ENCODE measurements at regions not wholly inside any gene's neighbourhood (a gene's known extent, or its start where the extent isn't known, plus 50 kb on each side); places are given as distances from the start of the nearest gene placed in this dataset.

DNA sequence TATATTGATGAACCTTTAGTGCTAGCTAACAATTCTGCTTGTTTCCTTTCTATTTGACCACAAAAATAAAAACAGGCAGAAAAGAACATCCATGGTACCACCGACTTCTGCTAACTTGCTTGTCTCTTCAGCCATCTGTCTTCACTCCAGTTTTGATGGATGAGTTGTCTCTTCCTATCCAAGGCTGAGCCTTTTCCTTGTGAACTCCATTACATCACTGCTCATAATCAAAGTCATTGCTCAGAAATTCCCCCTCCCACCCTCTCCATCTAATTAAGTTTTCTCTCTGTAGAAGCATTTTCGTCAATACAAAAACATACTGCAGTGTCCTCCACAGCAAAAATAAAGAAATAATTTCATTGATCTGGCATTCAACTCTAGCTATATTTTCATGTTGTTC is 184.4 kb downstream of the SPCS3 start:
- TF ChIP-seq, protein P1, sequence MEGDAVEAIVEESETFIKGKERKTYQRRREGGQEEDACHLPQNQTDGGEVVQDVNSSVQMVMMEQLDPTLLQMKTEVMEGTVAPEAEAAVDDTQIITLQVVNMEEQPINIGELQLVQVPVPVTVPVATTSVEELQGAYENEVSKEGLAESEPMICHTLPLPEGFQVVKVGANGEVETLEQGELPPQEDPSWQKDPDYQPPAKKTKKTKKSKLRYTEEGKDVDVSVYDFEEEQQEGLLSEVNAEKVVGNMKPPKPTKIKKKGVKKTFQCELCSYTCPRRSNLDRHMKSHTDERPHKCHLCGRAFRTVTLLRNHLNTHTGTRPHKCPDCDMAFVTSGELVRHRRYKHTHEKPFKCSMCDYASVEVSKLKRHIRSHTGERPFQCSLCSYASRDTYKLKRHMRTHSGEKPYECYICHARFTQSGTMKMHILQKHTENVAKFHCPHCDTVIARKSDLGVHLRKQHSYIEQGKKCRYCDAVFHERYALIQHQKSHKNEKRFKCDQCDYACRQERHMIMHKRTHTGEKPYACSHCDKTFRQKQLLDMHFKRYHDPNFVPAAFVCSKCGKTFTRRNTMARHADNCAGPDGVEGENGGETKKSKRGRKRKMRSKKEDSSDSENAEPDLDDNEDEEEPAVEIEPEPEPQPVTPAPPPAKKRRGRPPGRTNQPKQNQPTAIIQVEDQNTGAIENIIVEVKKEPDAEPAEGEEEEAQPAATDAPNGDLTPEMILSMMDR (IDR thresholded peaks at IDR 0.05; ENCODE audit: borderline replicate concordance, extremely low read depth, low read length, poor library complexity, severe bottlenecking): no peak
- TF ChIP-seq EZH2 (IDR thresholded peaks at IDR 0.05; ENCODE audit: borderline replicate concordance, low read depth, low read length, severe bottlenecking): no peak
- no peak overlapping the region for H3K4me3 ChIP-seq (ENCODE audit: low read depth in 1 of 2, low read length in 2 of 2)
- H3K36me3 ChIP-seq (ENCODE audit: insufficient read depth, low read length): no peaks in the 10 kb centered on the region
- no peaks in the 10 kb centered on the region for H4K20me1 ChIP-seq (ENCODE audit: insufficient read depth, low read length)
- H3K4me1 ChIP-seq (ENCODE audit: insufficient read depth, low read length): no peaks in the 10 kb centered on the region
- H3K27ac ChIP-seq (ENCODE audit: low read length): no peak overlapping the region
- DNase-seq: no peak
- H3K27me3 ChIP-seq (ENCODE audit: insufficient read depth, low read length, poor library complexity): peaks cover 8% of the 10 kb centered on the region
- no peaks in the 10 kb centered on the region for H3K79me2 ChIP-seq (ENCODE audit: insufficient read depth, low read length)
- H3K9me3 ChIP-seq (ENCODE audit: insufficient read depth, low read length, severe bottlenecking): no peaks in the 10 kb centered on the region
- no peak overlapping the region for H3K9ac ChIP-seq (ENCODE audit: low read depth, low read length)
- no peak overlapping the region for H3K4me2 ChIP-seq (ENCODE audit: insufficient read depth, low read length)
- no peak overlapping the region for H2AFZ ChIP-seq (ENCODE audit: low read depth, low read length)
- ATAC-seq (ENCODE audit: insufficient read depth, low read depth): no peak

DNA sequence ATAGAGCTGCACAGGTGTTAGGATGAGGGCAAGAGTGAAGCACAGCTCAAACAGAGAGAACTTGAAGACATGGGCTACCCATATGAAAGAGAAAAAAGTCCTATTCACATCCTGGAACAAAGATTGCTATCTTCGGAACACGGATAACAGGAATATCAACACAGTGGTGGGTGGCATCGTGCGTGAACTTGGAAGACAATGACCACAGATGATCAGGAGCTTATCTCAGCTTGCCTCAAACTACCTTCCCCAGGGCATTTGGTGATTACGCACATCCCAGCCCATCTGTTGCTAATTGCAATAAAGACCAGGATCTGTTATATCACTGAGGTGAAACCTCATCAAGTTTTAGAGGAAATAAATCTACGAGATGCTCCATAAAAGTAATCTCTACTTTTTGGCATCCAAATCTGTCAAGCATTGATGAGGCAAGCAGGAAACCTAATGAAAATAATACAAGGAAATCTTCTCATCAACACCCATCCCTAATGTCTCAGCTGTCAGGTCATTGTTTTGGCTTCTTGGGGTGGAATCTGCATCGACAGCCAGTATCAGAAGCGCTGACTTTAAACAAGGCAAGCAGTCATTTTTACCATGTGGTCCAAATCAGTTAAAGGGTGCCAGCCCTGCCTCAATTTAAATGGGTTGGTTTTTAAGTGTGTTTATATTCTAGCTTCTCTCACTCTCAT is 188.2 kb downstream of the SPCS3 start:
- DNase-seq: no peak
- no peak for TF ChIP-seq EZH2 (IDR thresholded peaks at IDR 0.05; ENCODE audit: borderline replicate concordance, low read depth, low read length, severe bottlenecking)
- TF ChIP-seq, protein P1 (IDR thresholded peaks at IDR 0.05; ENCODE audit: borderline replicate concordance, extremely low read depth, low read length, poor library complexity, severe bottlenecking): no peak
- H3K9ac ChIP-seq (ENCODE audit: low read depth, low read length): no peak overlapping the region
- no peak overlapping the region for H2AFZ ChIP-seq (ENCODE audit: low read depth, low read length)
- H3K4me3 ChIP-seq (ENCODE audit: low read depth in 1 of 2, low read length in 2 of 2): no peak overlapping the region
- no peaks in the 10 kb centered on the region for H3K4me1 ChIP-seq (ENCODE audit: insufficient read depth, low read length)
- no peaks in the 10 kb centered on the region for H3K79me2 ChIP-seq (ENCODE audit: insufficient read depth, low read length)
- no peaks in the 10 kb centered on the region for H4K20me1 ChIP-seq (ENCODE audit: insufficient read depth, low read length)
- no peak for ATAC-seq (ENCODE audit: insufficient read depth, low read depth)
- H3K4me2 ChIP-seq (ENCODE audit: insufficient read depth, low read length): no peak overlapping the region
- peaks cover 8% of the 10 kb centered on the region for H3K27me3 ChIP-seq (ENCODE audit: insufficient read depth, low read length, poor library complexity)
- no peaks in the 10 kb centered on the region for H3K36me3 ChIP-seq (ENCODE audit: insufficient read depth, low read length)
- H3K9me3 ChIP-seq (ENCODE audit: insufficient read depth, low read length, severe bottlenecking): no peaks in the 10 kb centered on the region
- H3K27ac ChIP-seq (ENCODE audit: low read length): no peak overlapping the region

DNA sequence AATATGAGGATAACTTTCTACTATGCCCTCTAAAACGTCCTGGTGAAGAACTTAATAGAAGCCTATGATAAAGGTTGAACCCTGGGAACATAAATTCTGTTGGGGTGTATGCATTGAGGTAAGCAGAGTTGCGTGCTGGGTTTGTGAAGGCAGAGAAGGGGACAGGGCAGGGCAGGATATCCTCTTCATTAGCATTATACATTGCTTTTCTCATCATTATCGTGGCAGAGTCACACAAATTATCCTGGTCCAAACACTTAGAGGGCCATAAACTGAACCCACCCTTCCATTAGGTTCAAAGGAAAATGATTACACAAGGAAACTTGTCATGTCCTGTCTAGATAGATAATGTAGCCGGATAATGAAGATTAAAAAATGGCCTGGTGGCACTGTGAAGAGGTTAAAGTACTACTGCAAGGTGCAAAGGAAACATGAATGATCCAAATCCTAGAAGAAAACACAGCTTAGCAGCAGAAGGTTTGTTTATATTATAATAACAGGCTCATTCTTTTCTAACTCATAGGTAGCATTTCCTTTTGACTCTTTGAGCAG is 189.1 kb downstream of the SPCS3 start:
- Histone ChIP-seq H3K9me3 (ENCODE audit: insufficient read depth, low read length, severe bottlenecking) (no peaks in the 10 kb centered on the region), H3K9ac (ENCODE audit: low read depth, low read length) (no peak overlapping the region), H2AFZ (ENCODE audit: low read depth, low read length) (no peak overlapping the region), H3K4me2 (ENCODE audit: insufficient read depth, low read length) (no peak overlapping the region), H3K79me2 (ENCODE audit: insufficient read depth, low read length) (no peaks in the 10 kb centered on the region), H3K4me1 (ENCODE audit: insufficient read depth, low read length) (no peaks in the 10 kb centered on the region), H3K27ac (ENCODE audit: low read length) (no peak overlapping the region), H3K36me3 (ENCODE audit: insufficient read depth, low read length) (no peaks in the 10 kb centered on the region), H3K4me3 (ENCODE audit: low read depth in 1 of 2, low read length in 2 of 2) (no peak overlapping the region), H3K27me3 (ENCODE audit: insufficient read depth, low read length, poor library complexity) (peaks cover 3% of the 10 kb centered on the region), H4K20me1 (ENCODE audit: insufficient read depth, low read length) (no peaks in the 10 kb centered on the region)
- TF ChIP-seq, protein P1 (IDR thresholded peaks at IDR 0.05; ENCODE audit: borderline replicate concordance, extremely low read depth, low read length, poor library complexity, severe bottlenecking): no peak
- TF ChIP-seq EZH2 (IDR thresholded peaks at IDR 0.05; ENCODE audit: borderline replicate concordance, low read depth, low read length, severe bottlenecking): no peak
- DNase-seq: no peak
- ATAC-seq (ENCODE audit: insufficient read depth, low read depth): no peak

Data from DND-41 (cell line).